ENCODE measurements at regions not wholly inside any gene's neighbourhood (a gene's known extent, or its start where the extent isn't known, plus 50 kb on each side); places are given as distances from the start of the nearest gene placed in this dataset.
"Not testable (repeated sequence)": the region's sequence is repeated elsewhere in the genome, so short reads cannot be mapped to it uniquely, and the experiment has no call there.

DNA sequence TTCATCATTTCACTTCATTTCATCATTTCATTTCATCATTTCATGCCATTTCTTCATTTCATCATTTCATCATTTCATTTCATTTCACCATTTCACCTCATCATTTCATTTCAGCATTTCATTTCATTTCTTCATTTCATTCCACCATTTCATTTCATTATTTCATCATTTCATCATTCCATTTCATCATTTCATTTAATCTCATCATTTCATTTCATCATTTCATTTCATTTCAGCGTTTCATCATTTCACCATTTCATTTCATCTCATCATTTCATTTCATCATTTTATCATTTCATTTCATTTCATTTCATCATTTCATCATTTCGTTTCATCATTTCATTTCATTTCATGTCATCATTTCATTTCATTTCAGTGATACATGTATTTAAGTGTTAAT lies 492.2 kb downstream of the ZNF33B start:
- not testable (repeated sequence) for H3K4me1 ChIP-seq (ENCODE audit: control insufficient read depth, insufficient read depth, low read length); H3K27me3 ChIP-seq (ENCODE audit: control insufficient read depth, insufficient read depth, low read length); H3K36me3 ChIP-seq (ENCODE audit: control insufficient read depth, insufficient read depth, low read length); H3K4me3 ChIP-seq (ENCODE audit: low read length); H3K27ac ChIP-seq (ENCODE audit: low read depth, low read length); H3K9ac ChIP-seq (ENCODE audit: low read length)

DNA sequence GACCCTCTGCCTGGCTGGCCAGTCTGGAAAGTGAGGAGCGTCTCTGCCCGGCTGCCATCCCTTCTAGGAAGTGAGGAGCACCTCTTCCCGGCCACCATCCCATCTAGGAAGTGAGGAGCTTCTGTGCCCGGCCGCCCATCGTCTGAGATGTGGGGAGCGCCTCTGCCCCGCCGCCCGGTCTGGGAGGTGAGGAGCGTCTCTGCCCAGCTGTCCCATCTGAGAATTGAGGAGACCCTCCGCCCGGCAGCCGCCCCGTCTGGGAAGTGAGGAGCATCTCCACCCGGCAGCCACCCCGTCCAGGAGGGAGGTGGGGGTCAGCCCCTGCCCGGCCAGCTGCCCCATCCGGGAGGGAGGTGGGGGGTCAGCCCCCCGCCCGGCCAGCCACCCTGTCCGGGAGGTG lies 500.3 kb downstream of the ZNF33B start:
- not testable (repeated sequence) for H3K9ac ChIP-seq (ENCODE audit: low read length)

DNA sequence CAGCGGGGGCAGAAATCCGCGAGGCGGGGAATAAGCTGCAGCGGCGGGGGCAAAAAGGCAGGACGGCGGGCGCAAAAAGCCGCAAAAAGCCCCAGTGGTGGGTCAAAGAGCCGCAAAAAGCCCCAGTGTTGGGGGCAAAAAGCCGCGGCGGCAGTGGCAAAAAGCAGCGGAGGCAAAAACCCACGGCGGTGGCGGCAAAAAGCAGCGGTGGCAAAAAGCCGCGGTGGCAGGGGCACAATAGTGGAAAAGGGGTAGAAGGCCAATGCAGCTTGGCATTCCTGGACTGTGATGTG lies 525.3 kb downstream of the ZNF33B start:
- H3K9ac ChIP-seq (ENCODE audit: low read length): no peak overlapping the region
- no peak overlapping the region for H3K27ac ChIP-seq (ENCODE audit: low read depth, low read length)
- H3K4me1 ChIP-seq (ENCODE audit: control insufficient read depth, insufficient read depth, low read length): no peaks in the 10 kb centered on the region
- no peaks in the 10 kb centered on the region for H3K27me3 ChIP-seq (ENCODE audit: control insufficient read depth, insufficient read depth, low read length)
- no peaks in the 10 kb centered on the region for H3K36me3 ChIP-seq (ENCODE audit: control insufficient read depth, insufficient read depth, low read length)
- no peak overlapping the region for H3K4me3 ChIP-seq (ENCODE audit: low read length)

More for the DNA sequence above, 500.3 kb downstream of the ZNF33B start:
- not testable (repeated sequence) for H3K4me3 ChIP-seq (ENCODE audit: low read length); H3K27ac ChIP-seq (ENCODE audit: low read depth, low read length); H3K27me3 ChIP-seq (ENCODE audit: control insufficient read depth, insufficient read depth, low read length); H3K36me3 ChIP-seq (ENCODE audit: control insufficient read depth, insufficient read depth, low read length); H3K4me1 ChIP-seq (ENCODE audit: control insufficient read depth, insufficient read depth, low read length)

DNA sequence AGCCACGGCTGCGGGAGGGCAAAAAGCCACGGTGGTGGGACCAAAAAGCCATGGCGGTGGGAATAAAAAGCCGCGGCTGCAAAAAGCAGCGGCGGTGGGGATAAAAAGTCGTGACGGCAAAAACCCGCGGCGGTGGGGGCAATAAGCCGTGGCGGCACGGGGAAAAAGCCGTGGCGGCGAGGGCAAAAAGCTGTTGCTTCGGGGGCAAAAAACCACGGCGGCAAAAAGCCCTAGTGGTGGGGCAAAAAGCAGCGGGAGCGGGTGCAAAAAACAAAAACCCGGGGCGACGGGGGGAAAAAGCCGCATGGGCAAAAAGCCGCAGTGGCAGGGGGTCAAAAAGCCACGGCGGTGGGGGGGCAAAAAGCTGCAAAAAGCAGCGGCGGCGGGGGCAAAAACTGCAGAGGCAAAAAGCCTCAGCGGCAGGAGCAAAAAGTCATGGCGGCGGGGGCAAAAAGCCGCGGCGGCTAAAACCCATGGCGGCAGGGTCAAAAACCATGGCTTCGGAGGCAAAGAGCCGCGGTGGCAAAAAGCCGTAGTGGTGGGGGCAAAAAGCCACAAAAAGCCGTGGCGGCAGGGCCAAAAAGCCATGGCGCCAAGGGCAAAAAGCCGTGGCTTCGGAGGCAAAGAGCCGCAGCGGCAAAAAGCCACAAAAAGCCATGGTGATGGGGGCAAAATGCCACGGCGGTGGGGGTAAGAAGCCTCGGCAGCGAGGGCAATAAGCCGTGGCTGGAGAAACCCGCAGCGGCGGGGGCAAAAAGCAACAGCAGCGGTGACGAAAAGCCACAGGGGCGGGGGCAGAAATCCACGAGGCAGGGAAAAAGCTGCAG lies 525.8 kb downstream of the ZNF33B start:
- no peaks in the 10 kb centered on the region for H3K4me1 ChIP-seq (ENCODE audit: control insufficient read depth, insufficient read depth, low read length)
- no peaks in the 10 kb centered on the region for H3K36me3 ChIP-seq (ENCODE audit: control insufficient read depth, insufficient read depth, low read length)
- H3K27ac ChIP-seq (ENCODE audit: low read depth, low read length): no peak overlapping the region
- H3K4me3 ChIP-seq (ENCODE audit: low read length): no peak overlapping the region
- H3K27me3 ChIP-seq (ENCODE audit: control insufficient read depth, insufficient read depth, low read length): no peaks in the 10 kb centered on the region
- H3K9ac ChIP-seq (ENCODE audit: low read length): no peak overlapping the region

DNA sequence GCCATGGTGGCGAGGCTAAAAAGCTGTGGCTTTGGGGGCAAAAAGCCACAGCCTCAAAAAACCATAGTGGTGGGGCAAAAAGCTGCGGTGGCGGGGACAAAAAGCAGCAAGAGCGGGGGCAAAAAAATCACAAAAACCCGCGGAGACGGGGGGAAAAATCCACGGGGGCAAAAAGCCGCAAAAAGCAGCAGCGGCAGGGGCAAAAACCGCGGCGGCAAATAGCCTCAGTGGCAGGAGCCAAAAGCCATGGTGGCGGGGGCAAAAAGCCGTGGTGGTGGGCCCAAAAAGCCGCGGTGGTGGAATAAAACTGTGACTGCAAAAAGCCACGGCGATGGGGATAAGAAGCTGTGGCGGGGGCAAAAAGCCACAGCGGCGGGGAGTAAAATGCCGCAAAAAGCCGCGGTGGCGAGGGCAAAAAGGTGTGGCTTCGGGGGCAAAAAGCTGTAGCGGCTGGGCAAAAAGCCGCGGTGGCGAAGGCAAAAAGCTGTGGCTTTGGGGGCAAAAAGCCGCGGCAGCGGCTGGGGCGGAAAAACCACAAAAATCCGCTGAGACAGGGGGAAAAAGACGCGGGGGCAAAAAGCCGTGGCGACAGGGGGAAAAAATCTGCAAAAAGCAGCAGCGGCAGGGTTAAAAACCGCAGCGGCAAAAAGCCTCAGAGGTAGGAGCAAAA lies 526.6 kb downstream of the ZNF33B start:
- H3K4me3 ChIP-seq (ENCODE audit: low read length): no peak overlapping the region
- no peak overlapping the region for H3K27ac ChIP-seq (ENCODE audit: low read depth, low read length)
- no peaks in the 10 kb centered on the region for H3K4me1 ChIP-seq (ENCODE audit: control insufficient read depth, insufficient read depth, low read length)
- no peaks in the 10 kb centered on the region for H3K36me3 ChIP-seq (ENCODE audit: control insufficient read depth, insufficient read depth, low read length)
- H3K27me3 ChIP-seq (ENCODE audit: control insufficient read depth, insufficient read depth, low read length): no peaks in the 10 kb centered on the region
- H3K9ac ChIP-seq (ENCODE audit: low read length): no peak overlapping the region

DNA sequence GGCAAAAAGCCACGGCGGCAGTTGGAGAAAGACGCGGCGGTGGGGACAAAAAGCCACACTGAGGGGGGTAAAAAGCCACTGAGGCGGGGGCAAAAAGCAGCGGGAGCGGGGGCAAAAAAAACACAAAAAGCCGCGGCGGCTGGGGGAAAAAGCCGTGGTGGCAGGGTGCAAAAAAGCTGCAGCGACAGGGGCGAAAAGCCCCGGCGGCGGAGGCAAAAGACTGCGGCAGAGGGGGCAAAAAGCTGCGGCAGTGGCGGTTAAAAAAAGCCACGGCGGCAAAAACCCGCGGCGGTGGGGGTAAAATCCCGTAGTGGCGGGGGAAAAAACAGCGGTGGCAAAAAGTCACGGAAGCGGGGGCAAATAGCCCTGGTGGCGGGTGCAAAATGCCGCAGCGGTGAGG lies 527.3 kb downstream of the ZNF33B start:
- no peaks in the 10 kb centered on the region for H3K27me3 ChIP-seq (ENCODE audit: control insufficient read depth, insufficient read depth, low read length)
- H3K36me3 ChIP-seq (ENCODE audit: control insufficient read depth, insufficient read depth, low read length): no peaks in the 10 kb centered on the region
- no peaks in the 10 kb centered on the region for H3K4me1 ChIP-seq (ENCODE audit: control insufficient read depth, insufficient read depth, low read length)
- H3K27ac ChIP-seq (ENCODE audit: low read depth, low read length): no peak overlapping the region
- no peak overlapping the region for H3K9ac ChIP-seq (ENCODE audit: low read length)
- H3K4me3 ChIP-seq (ENCODE audit: low read length): no peak overlapping the region

Measured in rectal smooth muscle tissue (tissue), 1 donor.